ENCODE measurements at regions not wholly inside any gene's neighbourhood (a gene's known extent, or its start where the extent isn't known, plus 50 kb on each side); places are given as distances from the start of the nearest gene placed in this dataset.
"Not testable (repeated sequence)": the region's sequence is repeated elsewhere in the genome, so short reads cannot be mapped to it uniquely, and the experiment has no call there.

- Mint-ChIP-seq H3K36me3 (ENCODE audit: low read depth) (no peaks in the 10 kb centered on the region), H3K4me3 (no peak overlapping the region), H3K27ac (no peak overlapping the region), H3K9me3 (no peaks in the 10 kb centered on the region), H3K4me1 (ENCODE audit: low read depth) (no peaks in the 10 kb centered on the region), H3K27me3 (ENCODE audit: low read depth) (peaks cover 19% of the 10 kb centered on the region)
Observed at GRCh38 chr10:118953598-118954393, 75.7 kb upstream of the NANOS1 start.

DNA sequence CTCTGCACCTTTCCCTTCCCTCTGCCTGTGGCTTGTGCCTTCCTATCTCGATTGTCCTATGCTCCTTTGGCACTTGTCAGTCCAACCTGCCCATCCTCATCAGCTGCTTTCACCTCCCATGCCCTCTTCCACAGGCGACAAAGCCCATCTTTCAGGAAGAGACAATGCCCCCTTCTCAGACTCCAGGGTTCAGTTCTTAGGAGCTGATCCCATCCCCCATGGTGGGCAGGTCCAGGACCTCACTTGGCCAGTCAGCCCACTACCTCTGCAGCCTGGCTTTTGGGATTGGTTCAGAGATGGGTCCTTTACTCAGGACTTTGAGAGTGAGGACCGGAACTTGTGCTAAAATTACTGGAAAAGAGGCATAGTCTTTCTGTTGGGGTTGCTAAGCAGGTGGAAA lies 74.0 kb upstream of the NANOS1 start:
- H3K27me3 Mint-ChIP-seq (ENCODE audit: low read depth): peaks cover 19% of the 10 kb centered on the region
- H3K9me3 Mint-ChIP-seq: no peaks in the 10 kb centered on the region
- H3K4me1 Mint-ChIP-seq (ENCODE audit: low read depth): peaks cover 1% of the 10 kb centered on the region
- H3K27ac Mint-ChIP-seq: no peak overlapping the region
- H3K36me3 Mint-ChIP-seq (ENCODE audit: low read depth): no peaks in the 10 kb centered on the region
- no peak overlapping the region for H3K4me3 Mint-ChIP-seq

DNA sequence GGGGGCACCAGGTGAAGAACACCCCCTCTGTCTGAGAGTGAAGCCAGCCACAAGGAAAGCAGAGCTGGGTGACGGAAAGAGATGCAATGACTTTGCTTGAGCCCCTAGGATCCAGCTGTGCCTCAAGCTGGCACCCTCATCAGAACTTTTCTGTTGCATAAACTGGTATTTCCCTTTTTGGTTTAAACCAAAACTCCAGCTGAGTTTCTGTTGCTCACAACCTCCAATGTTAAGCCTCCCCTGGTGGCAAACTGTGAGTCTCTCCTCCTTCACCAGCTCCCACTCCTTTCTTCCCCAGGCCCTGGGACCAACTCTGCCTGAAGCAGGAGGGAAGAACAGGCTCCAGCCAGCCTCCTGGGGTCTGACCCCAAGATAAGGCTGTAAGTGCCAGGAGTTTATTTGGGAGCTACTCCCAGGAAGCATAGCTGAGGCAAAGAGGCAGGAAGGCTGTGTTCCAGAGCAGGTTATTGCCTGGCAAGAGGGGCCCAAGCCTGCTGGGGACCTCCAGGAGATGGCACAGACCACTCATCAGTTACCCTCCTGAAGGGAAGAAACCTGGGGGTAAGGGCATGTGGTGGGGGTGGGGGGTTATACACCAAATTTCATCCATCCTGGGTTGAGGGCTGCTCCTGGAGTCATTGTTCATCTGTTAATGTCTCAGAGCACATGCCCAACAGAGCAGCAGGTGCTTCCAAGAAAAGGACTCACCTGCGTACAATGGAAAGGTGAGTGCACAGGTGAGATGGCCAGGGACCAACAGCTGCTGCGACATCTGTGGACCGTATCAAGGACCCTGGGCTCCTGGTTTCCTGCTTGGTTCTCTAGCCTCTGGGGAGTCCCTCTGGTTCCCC lies 73.3 kb upstream of the NANOS1 start:
- H3K4me1 Mint-ChIP-seq (ENCODE audit: low read depth): peaks cover 1% of the 10 kb centered on the region
- peaks cover 19% of the 10 kb centered on the region for H3K27me3 Mint-ChIP-seq (ENCODE audit: low read depth)
- no peaks in the 10 kb centered on the region for H3K9me3 Mint-ChIP-seq
- H3K36me3 Mint-ChIP-seq (ENCODE audit: low read depth): no peaks in the 10 kb centered on the region
- no peak overlapping the region for H3K4me3 Mint-ChIP-seq
- H3K27ac Mint-ChIP-seq: no peak overlapping the region

DNA sequence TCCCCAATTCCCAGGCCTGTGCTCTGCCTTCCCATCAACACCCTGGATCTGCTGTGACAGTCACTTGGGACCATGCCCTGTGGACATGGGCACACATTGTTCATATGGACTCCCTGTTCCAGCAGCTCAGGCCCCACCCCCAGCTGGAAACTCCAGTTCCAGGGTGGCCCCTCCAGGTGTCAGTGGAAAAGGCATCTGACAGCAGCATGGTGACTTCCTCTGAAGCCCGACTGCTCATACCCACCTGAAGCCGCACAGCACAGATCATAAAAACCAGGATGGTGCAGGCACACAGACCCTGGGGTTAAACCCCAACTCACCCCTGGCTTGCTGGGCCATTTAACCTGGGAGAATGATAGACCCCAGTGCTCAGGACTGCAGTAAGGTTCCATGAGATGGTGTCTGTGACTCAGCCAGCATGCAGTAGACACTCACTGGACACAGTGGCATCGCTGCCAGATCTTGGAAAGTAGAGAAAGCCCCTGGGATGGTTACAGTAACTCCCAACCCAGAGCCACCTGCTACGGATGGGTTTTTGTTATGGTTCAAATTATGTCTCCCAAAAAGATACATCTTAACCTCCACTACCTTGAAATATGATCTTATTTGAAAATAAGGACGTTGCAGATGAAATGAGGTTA lies 72.6 kb upstream of the NANOS1 start:
- no peaks in the 10 kb centered on the region for H3K9me3 Mint-ChIP-seq
- H3K27me3 Mint-ChIP-seq (ENCODE audit: low read depth): peaks cover 15% of the 10 kb centered on the region
- H3K27ac Mint-ChIP-seq: no peak overlapping the region
- no peaks in the 10 kb centered on the region for H3K36me3 Mint-ChIP-seq (ENCODE audit: low read depth)
- H3K4me3 Mint-ChIP-seq: no peak overlapping the region
- H3K4me1 Mint-ChIP-seq (ENCODE audit: low read depth): peaks cover 1% of the 10 kb centered on the region

GRCh38 chr10:118957443-118957825 lies 72.1 kb upstream of the NANOS1 start:
- Mint-ChIP-seq H3K4me1 (ENCODE audit: low read depth) (peaks cover 1% of the 10 kb centered on the region), H3K27me3 (ENCODE audit: low read depth) (peaks cover 15% of the 10 kb centered on the region), H3K9me3 (no peaks in the 10 kb centered on the region), H3K4me3 (no peak overlapping the region), H3K36me3 (ENCODE audit: low read depth) (no peaks in the 10 kb centered on the region), H3K27ac (no peak overlapping the region)

GRCh38 chr10:118957966-118958365 lies 71.5 kb upstream of the NANOS1 start:
- Mint-ChIP-seq H3K9me3 (no peaks in the 10 kb centered on the region), H3K27ac (no peak overlapping the region), H3K4me3 (no peak overlapping the region), H3K36me3 (ENCODE audit: low read depth) (no peaks in the 10 kb centered on the region), H3K27me3 (ENCODE audit: low read depth) (peaks cover 15% of the 10 kb centered on the region), H3K4me1 (ENCODE audit: low read depth) (peaks cover 1% of the 10 kb centered on the region)

- no peaks in the 10 kb centered on the region for H3K9me3 Mint-ChIP-seq
- no peaks in the 10 kb centered on the region for H3K36me3 Mint-ChIP-seq (ENCODE audit: low read depth)
- H3K27me3 Mint-ChIP-seq (ENCODE audit: low read depth): peaks cover 12% of the 10 kb centered on the region
- peaks cover 1% of the 10 kb centered on the region for H3K4me1 Mint-ChIP-seq (ENCODE audit: low read depth)
- no peak overlapping the region for H3K27ac Mint-ChIP-seq
- H3K4me3 Mint-ChIP-seq: no peak overlapping the region
Observed at GRCh38 chr10:118958559-118958958, 71.0 kb upstream of the NANOS1 start.

DNA sequence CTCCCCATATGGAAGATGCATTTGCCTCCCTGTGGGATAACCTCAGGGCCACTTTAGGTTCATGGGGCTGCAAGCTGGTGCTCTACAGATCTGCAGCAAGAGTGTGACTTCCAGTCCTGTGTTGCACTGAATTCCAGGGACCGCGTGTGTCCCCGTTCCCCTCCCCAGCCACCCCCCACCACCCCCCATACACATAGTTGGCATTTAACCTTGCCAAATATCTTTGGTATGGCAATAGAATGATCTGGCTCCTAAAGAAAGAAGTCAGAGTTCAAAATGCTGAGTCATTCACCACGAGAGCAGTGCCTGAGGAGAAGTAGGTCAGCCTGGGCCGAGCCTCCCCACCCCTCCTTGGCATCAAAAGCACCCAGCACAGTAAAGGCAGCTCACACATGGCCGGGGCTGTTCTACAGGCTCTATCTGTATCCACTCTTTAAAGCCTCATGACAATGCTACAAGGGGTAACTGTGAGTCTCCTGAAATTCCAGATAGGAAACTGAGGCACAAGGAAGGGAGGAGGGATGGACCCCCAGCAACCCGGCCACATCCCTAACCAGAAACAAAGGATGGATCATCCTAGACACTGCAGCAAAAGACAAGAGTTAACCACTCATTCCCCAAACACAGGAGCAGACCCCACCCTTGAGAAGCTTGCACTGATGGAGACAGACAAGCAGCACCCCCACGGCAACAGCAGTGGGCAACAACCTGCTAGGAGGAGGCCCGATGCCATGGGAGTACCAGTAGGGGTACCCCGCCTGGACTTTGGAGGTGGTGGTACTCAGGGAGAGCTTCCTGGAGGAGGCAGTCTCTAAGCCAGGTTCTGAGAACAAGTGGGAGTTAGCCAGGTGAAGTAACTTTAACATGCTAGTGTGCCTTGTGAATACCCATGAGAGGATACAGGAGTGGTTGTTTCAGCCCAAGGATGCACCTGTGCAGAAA lies 70.3 kb upstream of the NANOS1 start:
- Mint-ChIP-seq H3K27ac (no peak overlapping the region), H3K9me3 (no peaks in the 10 kb centered on the region), H3K36me3 (ENCODE audit: low read depth) (no peaks in the 10 kb centered on the region), H3K27me3 (ENCODE audit: low read depth) (peaks cover 9% of the 10 kb centered on the region), H3K4me1 (ENCODE audit: low read depth) (peaks cover 1% of the 10 kb centered on the region), H3K4me3 (no peak overlapping the region)

GRCh38 chr10:118960157-118961090 lies 69.1 kb upstream of the NANOS1 start:
- Mint-ChIP-seq H3K4me1 (ENCODE audit: low read depth) (peaks cover 1% of the 10 kb centered on the region), H3K4me3 (no peak overlapping the region), H3K9me3 (no peaks in the 10 kb centered on the region), H3K27me3 (ENCODE audit: low read depth) (peaks cover 2% of the 10 kb centered on the region), H3K36me3 (ENCODE audit: low read depth) (no peaks in the 10 kb centered on the region), H3K27ac (no peak overlapping the region)

GRCh38 chr10:118961436-118961835 lies 68.1 kb upstream of the NANOS1 start:
- H3K36me3 Mint-ChIP-seq (ENCODE audit: low read depth): no peaks in the 10 kb centered on the region
- H3K27me3 Mint-ChIP-seq (ENCODE audit: low read depth): no peaks in the 10 kb centered on the region
- no peak overlapping the region for H3K4me3 Mint-ChIP-seq
- peaks cover 1% of the 10 kb centered on the region for H3K4me1 Mint-ChIP-seq (ENCODE audit: low read depth)
- no peak overlapping the region for H3K27ac Mint-ChIP-seq
- H3K9me3 Mint-ChIP-seq: no peaks in the 10 kb centered on the region

DNA sequence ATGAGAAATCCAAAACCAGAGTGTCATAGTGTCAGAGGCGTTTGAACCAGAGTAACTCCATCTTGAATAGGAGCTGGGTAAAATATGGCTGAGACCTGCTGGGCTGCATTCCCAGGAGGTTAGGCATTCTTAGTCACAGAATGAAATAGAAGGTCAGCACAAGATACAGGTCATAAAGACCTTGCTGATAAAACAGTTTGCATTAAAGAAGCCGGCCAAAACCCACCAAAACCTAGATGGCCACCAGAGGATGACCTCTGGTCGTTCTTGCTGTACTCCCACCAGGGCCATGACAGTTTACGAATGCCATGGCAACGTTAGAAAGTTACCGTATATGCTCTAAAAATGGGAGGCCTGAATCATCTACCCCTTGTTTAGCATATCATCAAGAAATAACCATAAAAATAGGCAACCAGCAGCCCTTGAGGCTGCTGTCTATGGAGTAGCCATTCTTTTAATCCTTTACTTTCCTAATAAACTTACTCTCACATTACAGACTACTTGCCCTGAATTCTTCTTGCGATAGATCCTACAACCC lies 67.1 kb upstream of the NANOS1 start:
- not testable (repeated sequence) for H3K27me3 Mint-ChIP-seq (ENCODE audit: low read depth); H3K9me3 Mint-ChIP-seq; H3K4me3 Mint-ChIP-seq; H3K4me1 Mint-ChIP-seq (ENCODE audit: low read depth); H3K27ac Mint-ChIP-seq; H3K36me3 Mint-ChIP-seq (ENCODE audit: low read depth)

GRCh38 chr10:118963341-118963740 lies 66.2 kb upstream of the NANOS1 start:
- no peak overlapping the region for H3K4me3 Mint-ChIP-seq
- H3K27ac Mint-ChIP-seq: no peak overlapping the region
- no peaks in the 10 kb centered on the region for H3K9me3 Mint-ChIP-seq
- peaks cover 1% of the 10 kb centered on the region for H3K4me1 Mint-ChIP-seq (ENCODE audit: low read depth)
- H3K36me3 Mint-ChIP-seq (ENCODE audit: low read depth): no peaks in the 10 kb centered on the region
- no peaks in the 10 kb centered on the region for H3K27me3 Mint-ChIP-seq (ENCODE audit: low read depth)

DNA sequence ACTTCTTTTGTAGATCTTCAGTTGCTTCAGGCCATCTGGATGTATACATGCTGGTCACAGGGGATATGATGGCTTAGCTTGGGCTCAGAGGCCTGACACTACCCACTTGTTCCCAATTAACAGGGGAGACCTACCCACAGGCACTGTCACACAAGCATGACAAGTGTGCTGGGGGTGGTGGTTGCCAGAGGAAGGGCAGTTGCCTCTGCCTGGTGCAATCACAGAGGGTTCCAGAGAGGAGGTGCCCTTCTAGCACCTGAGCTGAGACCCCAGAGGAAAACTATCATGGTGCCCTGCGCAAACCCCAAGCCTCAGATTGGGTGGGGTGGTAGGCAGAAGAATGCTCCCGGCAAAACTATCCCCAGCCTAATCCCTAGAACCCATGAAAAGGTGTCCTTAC lies 65.6 kb upstream of the NANOS1 start:
- Mint-ChIP-seq H3K9me3 (no peaks in the 10 kb centered on the region), H3K4me1 (ENCODE audit: low read depth) (peaks cover 1% of the 10 kb centered on the region), H3K27me3 (ENCODE audit: low read depth) (no peaks in the 10 kb centered on the region)

More for the DNA sequence above, 65.6 kb upstream of the NANOS1 start:
- H3K27ac Mint-ChIP-seq: no peak overlapping the region
- no peak overlapping the region for H3K4me3 Mint-ChIP-seq
- H3K36me3 Mint-ChIP-seq (ENCODE audit: low read depth): no peaks in the 10 kb centered on the region
